IMR-90 (cell line): ENCODE measurements at regions not wholly inside any gene's neighbourhood (a gene's known extent, or its start where the extent isn't known, plus 50 kb on each side); places are given as distances from the start of the nearest gene placed in this dataset.

Experiments used
- ATAC-seq: fragments of 200-7000 bp; cut with Tn5 transposase; 2 replicates; pipeline ENCODE4 v1.9.1; 2020; ENCODE audit warnings: low read depth, mild to moderate bottlenecking, moderate library complexity
- BruUV-seq: library from RNA; stranded (reverse); fragments of 400-500 nt; replicated peaks from 2 replicates; lab custom pipeline; 2021; lab: Mats Ljungman, UMichigan
- CTCF ChIA-PET: fragments of 300-600 bp; formaldehyde crosslinking; extraction: SDS; loops from one replicate; lab custom pipeline; 2021; ENCODE audit warnings: antibody characterized with exemption; lab: Yijun Ruan, JAX
- POLR2A ChIA-PET: fragments of 300-600 bp; sonication (Branson Sonifier 250); formaldehyde crosslinking; loops from one replicate; lab custom pipeline; 2022; ENCODE audit warnings: antibody characterized with exemption; ENCODE audit not compliant: unreplicated experiment; lab: Charles Lee
- DNase-seq: peaks from one replicate; pipeline ENCODE4 v3.0.0; 2013
- H2AFZ ChIP-seq: replicated peaks from 2 replicates; pipeline ENCODE3; 2013; ENCODE audit warnings: low read length, mild to moderate bottlenecking; ENCODE audit not compliant: poor library complexity
- H2AK5ac ChIP-seq: 2 replicates; pipeline ENCODE4 v1.6.1; 2013; ENCODE audit warnings: low read depth, low read length, inconsistent platforms
- H2AK9ac ChIP-seq: replicated peaks from 2 replicates; pipeline ENCODE3; 2013; ENCODE audit warnings: mild to moderate bottlenecking, low read depth, low read length, moderate library complexity; ENCODE audit not compliant: poor library complexity
- H2BK120ac ChIP-seq: 2 replicates; pipeline ENCODE4 v1.6.1; 2013; ENCODE audit warnings: low read depth, low read length, inconsistent platforms
- H2BK15ac ChIP-seq: 3 replicates; pipeline ENCODE4 v1.6.1; 2013; ENCODE audit warnings: low read depth, low read length, inconsistent platforms
- H2BK20ac ChIP-seq: 2 replicates; pipeline ENCODE4 v1.6.1; 2013; ENCODE audit warnings: low read depth, mild to moderate bottlenecking, inconsistent platforms, low read length, moderate library complexity
- H2BK5ac ChIP-seq: 2 replicates; pipeline ENCODE4 v1.6.1; 2013; ENCODE audit warnings: mild to moderate bottlenecking, low read depth, low read length, inconsistent platforms; ENCODE audit not compliant: poor library complexity, severe bottlenecking
- H3K14ac ChIP-seq: replicated peaks from 2 replicates; pipeline ENCODE4 v1.6.1; 2013; ENCODE audit warnings: low read depth, low read length, inconsistent platforms
- H3K18ac ChIP-seq: 2 replicates; pipeline ENCODE4 v1.6.1; 2013; ENCODE audit warnings: low read depth, low read length, control low read depth
- H3K23ac ChIP-seq: 2 replicates; pipeline ENCODE4 v1.6.1; 2013; ENCODE audit warnings: low read depth, low read length, inconsistent platforms
- H3K27ac ChIP-seq: 2 replicates; pipeline ENCODE4 v1.5.1; 2013; ENCODE audit warnings: mild to moderate bottlenecking, control low read depth, low read length; ENCODE audit not compliant: insufficient read depth
- H3K27me3 ChIP-seq: 2 replicates; pipeline ENCODE4 v1.6.1; 2013; ENCODE audit warnings: low read length; ENCODE audit not compliant: control insufficient read depth, insufficient read depth
- H3K36me3 ChIP-seq: 2 replicates; pipeline ENCODE4 v1.6.1; 2013; ENCODE audit warnings: low read length, mixed read lengths; ENCODE audit not compliant: control insufficient read depth, insufficient read depth
- H3K4ac ChIP-seq: 2 replicates; pipeline ENCODE4 v1.6.1; 2013; ENCODE audit warnings: low read depth, low read length, inconsistent platforms
- H3K4me1 ChIP-seq: 2 replicates; pipeline ENCODE4 v1.6.1; 2013; ENCODE audit warnings: low read length, mixed read lengths; ENCODE audit not compliant: control insufficient read depth, insufficient read depth
- H3K4me2 ChIP-seq: 2 replicates; pipeline ENCODE4 v1.6.1; 2013; ENCODE audit warnings: low read depth, mild to moderate bottlenecking, control low read depth, low read length, moderate library complexity
- H3K4me3 ChIP-seq: 2 replicates; pipeline ENCODE4 v1.5.1; 2013; ENCODE audit warnings: low read depth, mild to moderate bottlenecking, control low read depth, low read length, moderate library complexity; ENCODE audit not compliant: insufficient read depth
- H3K56ac ChIP-seq: 2 replicates; pipeline ENCODE4 v1.6.1; 2013; ENCODE audit warnings: low read length, inconsistent platforms; ENCODE audit not compliant: insufficient read depth; ENCODE audit errors: extremely low read depth
- H3K79me1 ChIP-seq, 2 experiments: 2 replicates each; pipeline ENCODE4 v1.6.1; 2013; ENCODE audit warnings: low read length in 2 of 2, inconsistent platforms in 1 of 2, low read depth in 1 of 2
- H3K9ac ChIP-seq: 2 replicates; pipeline ENCODE4 v1.6.1; 2013; ENCODE audit warnings: low read depth, low read length, control low read depth
- H3K9me1 ChIP-seq: 2 replicates; pipeline ENCODE4 v1.6.1; 2013; ENCODE audit warnings: low read length, inconsistent platforms; ENCODE audit not compliant: insufficient read depth
- H3K9me3 ChIP-seq: 2 replicates; pipeline ENCODE4 v1.6.1; 2013; ENCODE audit warnings: low read length; ENCODE audit not compliant: control insufficient read depth, insufficient read depth
- H4K20me1 ChIP-seq: 2 replicates; pipeline ENCODE4 v1.6.1; 2013; ENCODE audit warnings: low read length, inconsistent platforms; ENCODE audit not compliant: insufficient read depth
- H4K5ac ChIP-seq: 2 replicates; pipeline ENCODE4 v1.6.1; 2013; ENCODE audit warnings: mild to moderate bottlenecking, low read depth, low read length, control low read depth
- H4K8ac ChIP-seq, 2 experiments: 2 replicates each; pipeline ENCODE4 v1.6.1; 2013; ENCODE audit warnings: low read depth in 2 of 2, low read length in 2 of 2, control low read depth in 1 of 2, inconsistent platforms in 1 of 2
- H4K91ac ChIP-seq: 2 replicates; pipeline ENCODE4 v1.6.1; 2013; ENCODE audit warnings: low read depth, low read length, inconsistent platforms; ENCODE audit not compliant: insufficient read depth
- BHLHE40 ChIP-seq: fragments of 150-350 bp; IDR thresholded peaks from 2 replicates; pipeline ENCODE4 v1.6.1; 2016; ENCODE audit warnings: mild to moderate bottlenecking, low read depth, low read length
- CEBPB ChIP-seq: IDR thresholded peaks from 2 replicates; pipeline ENCODE4 v1.6.1; 2012; ENCODE audit warnings: low read depth, low read length, improper control_type of control experiment
- CHD1 ChIP-seq: IDR thresholded peaks from 2 replicates; pipeline ENCODE4 v1.6.1; 2012; ENCODE audit warnings: low read depth, low read length, improper control_type of control experiment
- FOS ChIP-seq: fragments of 150-350 bp; IDR thresholded peaks from 2 replicates; pipeline ENCODE4 v1.6.1; 2016; ENCODE audit warnings: low read depth, low read length
- MAFK ChIP-seq: IDR thresholded peaks from 2 replicates; pipeline ENCODE4 v1.6.1; 2012; ENCODE audit warnings: low read depth, low read length, improper control_type of control experiment
- MAZ ChIP-seq: IDR thresholded peaks from 2 replicates; pipeline ENCODE4 v1.6.1; 2012; ENCODE audit warnings: low read depth, mild to moderate bottlenecking, low read length, improper control_type of control experiment, moderate library complexity, borderline replicate concordance
- MXI1 ChIP-seq: IDR thresholded peaks from 2 replicates; pipeline ENCODE4 v1.6.1; 2012; ENCODE audit warnings: low read depth, mild to moderate bottlenecking, low read length, moderate library complexity, borderline replicate concordance
- NFE2L2 ChIP-seq: fragments of 150-350 bp; IDR thresholded peaks from 2 replicates; pipeline ENCODE4 v1.6.1; 2016; ENCODE audit warnings: low read depth, mild to moderate bottlenecking, low read length
- RAD21 ChIP-seq: IDR thresholded peaks from 2 replicates; pipeline ENCODE4 v1.6.1; 2012; ENCODE audit warnings: low read length, improper control_type of control experiment
- RCOR1 ChIP-seq: IDR thresholded peaks from 2 replicates; pipeline ENCODE4 v1.6.1; 2012; ENCODE audit warnings: mild to moderate bottlenecking, low read length, improper control_type of control experiment; ENCODE audit not compliant: insufficient replicate concordance
- RFX5 ChIP-seq: IDR thresholded peaks from 2 replicates; pipeline ENCODE4 v1.8.0; 2012; ENCODE audit warnings: low read depth, mild to moderate bottlenecking, low read length, moderate library complexity
- SMC3 ChIP-seq: fragments of 150-350 bp; IDR thresholded peaks from 2 replicates; pipeline ENCODE4 v1.6.1; 2016; ENCODE audit warnings: low read depth, mild to moderate bottlenecking, antibody characterized with exemption, low read length, moderate library complexity
- WGBS, 2 experiments: methylation state at CpG; one replicate each; pipeline versions ENCODE4 v1.1.5 to v1.1.7; 2013; ENCODE audit warnings: missing lambda C conversion rate in 2 of 2; ENCODE audit not compliant: insufficient read length in 1 of 2; ENCODE audit errors: extremely low coverage in 2 of 2; 5-methylcytosine and 5-hydroxymethylcytosine counted together
- dilution Hi-C: fragments of 300-500 bp; cut with HindIII; formaldehyde crosslinking; loops from one replicate; pipeline ENCODE4 v1.14.3; 2018; ENCODE audit warnings: low sequenced_read_pairs; ENCODE audit not compliant: unreplicated experiment
- in situ Hi-C: fragments of 300-500 bp; cut with MboI; formaldehyde crosslinking; loops from 3 replicates; pipeline ENCODE4 v1.14.3; 2019; ENCODE audit warnings: low sequenced_read_pairs, inconsistent platforms, mixed read lengths
- intact Hi-C: fragments of 100-400 bp; cut with micrococcal nuclease; formaldehyde crosslinking; loops from 2 replicates; pipeline ENCODE4 v1.10.0; 2022
- TF ChIP-seq, protein P1 (sequence below): conservative IDR thresholded peaks from 2 replicates; pipeline ENCODE4 v1.5.1; 2012; ENCODE audit warnings: mild to moderate bottlenecking, low read depth, low read length, improper control_type of control experiment
- TF ChIP-seq, protein P2 (sequence below): fragments of 150-350 bp; IDR thresholded peaks from 2 replicates; pipeline ENCODE4 v1.6.1; 2016; ENCODE audit warnings: low read depth, mild to moderate bottlenecking, low read length, moderate library complexity, borderline replicate concordance
- TF ChIP-seq, protein P3 (sequence below): fragments of 150-350 bp; IDR thresholded peaks from 2 replicates; pipeline ENCODE4 v1.6.1; 2017; ENCODE audit warnings: mild to moderate bottlenecking, antibody characterized with exemption, low read length, low read depth

DNA sequence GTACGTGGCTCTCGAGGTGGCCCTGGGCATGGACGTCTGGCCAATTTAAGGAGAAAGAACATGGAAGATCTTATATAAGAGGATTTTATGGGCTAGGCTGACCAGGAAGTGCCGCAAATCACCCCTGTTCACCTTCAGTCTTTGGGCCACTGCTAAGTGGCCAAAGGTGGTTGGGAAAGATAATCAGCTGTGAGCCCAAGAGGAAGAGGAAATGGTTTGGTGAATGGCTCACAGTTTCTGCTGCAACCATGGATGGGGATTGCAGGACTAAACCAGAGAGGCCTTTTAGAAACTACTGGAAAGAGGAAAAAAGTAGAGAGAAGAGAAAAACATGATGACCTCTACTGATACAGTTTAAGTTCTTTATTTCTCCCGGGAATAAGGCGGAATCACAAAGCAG, 96.0 kb upstream of the ARHGAP20 start:
- H3K9me3 ChIP-seq, result no peaks in the 10 kb centered on the region
- no peak overlapping the region for H3K56ac ChIP-seq
- no peaks in the 10 kb centered on the region for H3K27me3 ChIP-seq
- no peak overlapping the region for H2AK5ac ChIP-seq
- no peak overlapping the region for H4K8ac ChIP-seq
- no peak overlapping the region for H3K9ac ChIP-seq
- no peak overlapping the region for H4K91ac ChIP-seq
- H3K4me2 ChIP-seq, result no peak overlapping the region
- 100% methylated on average over 1 of the region's 6 CpGs; no CpG with 5 or more reads in 1 of the 2 experiments for WGBS, 2 experiments
- CTCF ChIA-PET, result interaction anchor here (1.0 kb wide), 1 partner anchor 12 kb away, joined by 3 read pairs; no protein-coding TSS in a partner anchor
- no TSS peak for BruUV-seq
- ATAC-seq (no peak), DNase-seq (no peak)
- no peak overlapping the region for H4K5ac ChIP-seq
- POLR2A ChIA-PET, result no interaction called here
- H3K23ac ChIP-seq, result no peak overlapping the region
- H2BK20ac ChIP-seq, result no peak overlapping the region
- H2BK120ac ChIP-seq, result no peak overlapping the region
- intact Hi-C loops, result no loop called here
- H3K4me1 ChIP-seq, result no peaks in the 10 kb centered on the region
- H3K9me1 ChIP-seq, result no peaks in the 10 kb centered on the region
- no peak overlapping the region for H2BK5ac ChIP-seq
- in situ Hi-C loops, result no loop called here
- no peak overlapping the region for H3K14ac ChIP-seq
- no peaks in the 10 kb centered on the region for H4K20me1 ChIP-seq
- TF ChIP-seq CHD1, result no peak
- TF ChIP-seq, protein P1, sequence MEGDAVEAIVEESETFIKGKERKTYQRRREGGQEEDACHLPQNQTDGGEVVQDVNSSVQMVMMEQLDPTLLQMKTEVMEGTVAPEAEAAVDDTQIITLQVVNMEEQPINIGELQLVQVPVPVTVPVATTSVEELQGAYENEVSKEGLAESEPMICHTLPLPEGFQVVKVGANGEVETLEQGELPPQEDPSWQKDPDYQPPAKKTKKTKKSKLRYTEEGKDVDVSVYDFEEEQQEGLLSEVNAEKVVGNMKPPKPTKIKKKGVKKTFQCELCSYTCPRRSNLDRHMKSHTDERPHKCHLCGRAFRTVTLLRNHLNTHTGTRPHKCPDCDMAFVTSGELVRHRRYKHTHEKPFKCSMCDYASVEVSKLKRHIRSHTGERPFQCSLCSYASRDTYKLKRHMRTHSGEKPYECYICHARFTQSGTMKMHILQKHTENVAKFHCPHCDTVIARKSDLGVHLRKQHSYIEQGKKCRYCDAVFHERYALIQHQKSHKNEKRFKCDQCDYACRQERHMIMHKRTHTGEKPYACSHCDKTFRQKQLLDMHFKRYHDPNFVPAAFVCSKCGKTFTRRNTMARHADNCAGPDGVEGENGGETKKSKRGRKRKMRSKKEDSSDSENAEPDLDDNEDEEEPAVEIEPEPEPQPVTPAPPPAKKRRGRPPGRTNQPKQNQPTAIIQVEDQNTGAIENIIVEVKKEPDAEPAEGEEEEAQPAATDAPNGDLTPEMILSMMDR, result no peak
- no peak for TF ChIP-seq MAZ
- TF ChIP-seq FOS, result no peak
- TF ChIP-seq RAD21, result no peak
- no peak for TF ChIP-seq MXI1
- TF ChIP-seq BHLHE40, result no peak
- TF ChIP-seq SMC3, result no peak
- TF ChIP-seq RCOR1, result no peak
- no peak for TF ChIP-seq RFX5
- no peak for TF ChIP-seq CEBPB
- TF ChIP-seq, protein P2, sequence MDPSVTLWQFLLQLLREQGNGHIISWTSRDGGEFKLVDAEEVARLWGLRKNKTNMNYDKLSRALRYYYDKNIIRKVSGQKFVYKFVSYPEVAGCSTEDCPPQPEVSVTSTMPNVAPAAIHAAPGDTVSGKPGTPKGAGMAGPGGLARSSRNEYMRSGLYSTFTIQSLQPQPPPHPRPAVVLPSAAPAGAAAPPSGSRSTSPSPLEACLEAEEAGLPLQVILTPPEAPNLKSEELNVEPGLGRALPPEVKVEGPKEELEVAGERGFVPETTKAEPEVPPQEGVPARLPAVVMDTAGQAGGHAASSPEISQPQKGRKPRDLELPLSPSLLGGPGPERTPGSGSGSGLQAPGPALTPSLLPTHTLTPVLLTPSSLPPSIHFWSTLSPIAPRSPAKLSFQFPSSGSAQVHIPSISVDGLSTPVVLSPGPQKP, result no peak
- TF ChIP-seq NFE2L2, result no peak
- TF ChIP-seq, protein P3, sequence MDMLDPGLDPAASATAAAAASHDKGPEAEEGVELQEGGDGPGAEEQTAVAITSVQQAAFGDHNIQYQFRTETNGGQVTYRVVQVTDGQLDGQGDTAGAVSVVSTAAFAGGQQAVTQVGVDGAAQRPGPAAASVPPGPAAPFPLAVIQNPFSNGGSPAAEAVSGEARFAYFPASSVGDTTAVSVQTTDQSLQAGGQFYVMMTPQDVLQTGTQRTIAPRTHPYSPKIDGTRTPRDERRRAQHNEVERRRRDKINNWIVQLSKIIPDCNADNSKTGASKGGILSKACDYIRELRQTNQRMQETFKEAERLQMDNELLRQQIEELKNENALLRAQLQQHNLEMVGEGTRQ, result no peak
- no peak for TF ChIP-seq MAFK
- no peak overlapping the region for H3K4me3 ChIP-seq
- no peak overlapping the region for H3K4ac ChIP-seq
- no peak overlapping the region for H3K18ac ChIP-seq
- dilution Hi-C loops, result no loop called here
- H2BK15ac ChIP-seq, result no peak overlapping the region
- H3K36me3 ChIP-seq, result no peaks in the 10 kb centered on the region
- no peak overlapping the region for H2AFZ ChIP-seq
- no peak overlapping the region for H2AK9ac ChIP-seq
- no peak overlapping the region for H3K27ac ChIP-seq
- H3K79me1 ChIP-seq, result no peaks in the 10 kb centered on the region
